CD4-positive, alpha-beta T cell treated with Interleukin-4 for 4 hours (primary cell): ENCODE measurements at regions not wholly inside any gene's neighbourhood (a gene's known extent, or its start where the extent isn't known, plus 50 kb on each side); places are given as distances from the start of the nearest gene placed in this dataset.

Source experiments
- DNase-seq: peaks from one replicate; pipeline ENCODE4 v3.0.0-alpha.2; 2020

DNA sequence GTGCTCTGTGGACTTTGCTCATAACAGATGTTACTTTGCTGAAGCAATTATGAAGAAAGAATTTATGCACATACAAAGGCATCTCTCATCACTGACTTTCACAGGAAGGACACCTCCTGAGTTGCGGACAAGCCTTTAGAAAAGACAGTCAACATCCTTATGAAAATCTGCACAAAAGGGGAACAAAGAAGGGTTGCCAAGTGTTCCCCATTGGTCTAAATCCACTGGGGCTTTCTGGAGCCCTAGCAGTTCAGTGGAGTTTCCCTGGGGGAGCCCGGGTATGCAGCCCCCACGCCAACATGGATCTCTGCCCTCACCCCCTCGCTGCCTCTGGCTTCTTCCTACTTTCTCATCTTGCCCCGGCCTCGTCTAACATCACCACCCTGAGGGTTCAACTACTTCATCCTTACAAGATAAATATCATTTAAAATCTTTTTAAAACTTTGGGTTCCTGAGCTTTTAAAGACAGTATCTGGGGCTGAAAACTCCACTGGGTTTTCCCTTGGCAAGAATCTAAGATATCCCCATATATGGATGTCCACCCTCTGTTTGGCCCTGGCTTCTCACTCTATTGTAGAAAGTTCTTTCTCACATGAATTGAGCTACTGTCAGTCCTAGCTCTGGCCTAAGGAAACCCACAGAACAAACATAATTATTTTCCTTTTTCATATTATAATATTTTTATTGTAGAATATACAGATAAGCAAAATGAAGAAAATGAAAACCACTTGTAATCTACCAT lies 207.9 kb upstream of the RGMA start:
- DNase-seq, result no peak

GRCh38 chr15:93294896-93295295 lies 205.9 kb upstream of the RGMA start:
- DNase-seq, result no peak

- DNase-seq, result no peak
These were observed 205.1 kb upstream of the RGMA start for GRCh38 chr15:93294066-93294465.

GRCh38 chr15:93291380-93291779 lies 202.4 kb upstream of the RGMA start:
- no peak for DNase-seq

DNA sequence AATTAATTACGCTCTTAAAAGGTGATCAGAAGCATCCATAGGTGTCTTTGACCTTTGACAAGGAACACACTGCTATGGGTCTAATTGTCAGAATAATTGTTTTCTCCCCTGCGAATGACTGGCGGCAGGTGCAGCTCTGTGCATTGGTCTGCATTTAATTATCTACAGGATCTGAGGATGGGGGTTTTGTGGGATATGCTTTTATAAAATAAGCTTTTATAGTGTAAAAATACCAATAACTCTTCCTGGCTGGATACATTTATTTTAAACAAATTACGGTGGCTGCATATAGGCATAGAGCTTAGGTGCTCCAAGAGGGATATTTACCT lies 201.6 kb upstream of the RGMA start:
- DNase-seq, result no peak

- no peak for DNase-seq
These were observed 201.1 kb upstream of the RGMA start for GRCh38 chr15:93289941-93290617.

GRCh38 chr15:93288728-93289294 lies 199.8 kb upstream of the RGMA start:
- DNase-seq, result no peak

DNA sequence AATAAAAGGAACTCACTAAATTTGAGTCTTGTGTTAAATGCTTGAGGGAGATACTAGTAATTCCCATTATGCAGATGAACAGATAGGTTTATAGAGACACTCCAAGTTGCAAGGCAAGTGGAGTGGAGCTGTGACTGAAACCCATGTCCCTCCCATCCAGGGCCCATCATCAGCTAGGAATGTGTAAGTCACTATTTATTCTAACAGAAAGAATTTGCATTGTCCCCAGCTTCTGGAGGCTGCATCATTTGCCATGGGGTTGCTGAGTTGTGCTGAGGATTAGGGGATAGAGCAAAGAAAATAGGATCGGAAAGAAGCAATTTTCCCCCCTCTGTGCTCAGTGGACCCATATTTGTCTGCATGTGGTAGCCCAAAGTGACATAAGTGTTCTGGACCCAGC lies 197.4 kb upstream of the RGMA start:
- no peak for DNase-seq

DNA sequence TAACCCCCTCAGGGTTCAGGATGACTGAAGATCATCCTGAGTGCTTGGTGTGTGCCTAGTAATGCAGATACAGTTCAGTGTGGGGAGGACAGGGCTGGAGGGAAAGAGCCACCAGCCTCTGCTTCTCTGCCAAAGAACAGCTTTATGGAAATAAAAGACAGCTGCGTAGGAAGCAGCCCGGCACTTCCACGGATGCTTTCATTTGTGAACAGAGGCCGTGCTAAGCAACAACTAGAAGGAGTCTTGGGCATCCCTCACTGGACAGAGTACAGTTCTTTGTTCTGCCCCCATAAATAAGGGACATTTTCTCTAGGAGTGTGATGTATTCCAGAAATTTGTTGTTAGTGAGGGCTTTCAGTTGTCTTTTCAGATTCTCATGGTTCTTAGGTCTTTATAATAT lies 194.8 kb upstream of the RGMA start:
- no peak for DNase-seq

GRCh38 chr15:93282808-93283207 lies 193.8 kb upstream of the RGMA start:
- DNase-seq, result no peak

DNA sequence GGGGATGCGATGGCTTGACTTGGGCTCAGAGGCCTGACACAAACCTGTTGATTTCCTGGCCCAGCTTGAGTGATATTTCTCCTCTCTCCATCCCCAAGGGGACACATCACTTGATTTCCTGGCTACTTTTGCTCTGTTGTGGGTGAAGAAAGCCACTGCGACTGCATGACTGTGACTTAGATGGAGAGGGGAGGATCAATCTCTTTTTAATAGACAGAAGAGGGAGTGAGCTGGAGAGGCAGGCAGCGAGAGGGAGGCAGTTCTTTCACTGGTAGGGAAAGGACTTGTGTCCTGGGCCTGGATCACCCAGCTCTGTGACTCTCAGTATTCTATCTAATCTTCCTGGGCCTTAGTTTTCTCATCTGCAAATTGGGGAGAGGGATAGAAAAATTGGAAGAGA lies 189.8 kb upstream of the RGMA start:
- DNase-seq, result no peak

GRCh38 chr15:93278006-93278405 lies 189.0 kb upstream of the RGMA start:
- no peak for DNase-seq

GRCh38 chr15:93274257-93274656 lies 185.2 kb upstream of the RGMA start:
- DNase-seq, result no peak

GRCh38 chr15:93271871-93272270 lies 182.9 kb upstream of the RGMA start:
- DNase-seq, result no peak

DNA sequence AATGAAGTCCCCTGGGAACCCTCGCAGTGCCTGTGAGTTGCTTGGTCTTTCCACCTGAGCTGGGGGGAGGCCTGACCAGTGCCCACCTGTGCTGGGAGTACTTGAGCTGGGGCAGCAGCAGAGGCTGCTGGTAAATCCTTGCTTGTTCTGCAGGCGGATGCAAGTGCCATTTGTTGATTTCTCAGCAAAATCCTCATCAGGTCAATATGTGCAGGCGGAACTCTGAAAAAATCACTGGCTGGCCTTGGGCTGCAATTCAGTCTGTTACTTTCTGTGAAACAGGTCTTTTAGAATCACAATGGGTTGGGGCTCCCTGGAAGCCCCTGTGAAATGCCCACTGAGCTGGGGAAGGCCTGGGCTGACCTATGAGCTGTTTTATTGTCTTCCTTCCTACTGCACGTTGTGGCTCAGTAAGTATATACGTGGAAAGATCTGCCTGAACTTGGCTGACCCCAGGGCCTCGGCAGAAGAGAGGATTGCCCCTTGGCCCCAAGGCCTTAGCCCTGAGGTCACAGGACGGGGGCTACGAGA lies 182.0 kb upstream of the RGMA start:
- DNase-seq, result no peak

DNA sequence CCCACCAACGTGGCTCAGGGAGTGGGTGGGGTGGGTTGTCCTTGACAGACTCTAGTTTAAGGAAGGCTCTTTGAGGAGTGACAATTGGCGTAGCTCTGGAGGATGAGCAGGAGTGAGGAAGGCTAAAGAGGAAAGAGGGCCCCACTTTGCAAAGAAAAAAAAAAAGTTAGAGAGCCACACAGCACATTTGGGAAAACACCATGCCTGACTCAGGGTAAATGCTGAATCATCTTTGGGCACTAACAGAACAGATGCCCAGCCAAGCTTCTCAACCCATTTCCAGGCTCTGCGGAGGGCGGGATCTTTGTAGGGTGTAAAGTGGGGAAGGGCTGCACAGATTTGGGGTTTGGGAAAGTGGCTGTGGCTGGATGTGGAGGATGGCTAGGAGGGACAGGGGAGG lies 179.1 kb upstream of the RGMA start:
- no peak for DNase-seq

DNA sequence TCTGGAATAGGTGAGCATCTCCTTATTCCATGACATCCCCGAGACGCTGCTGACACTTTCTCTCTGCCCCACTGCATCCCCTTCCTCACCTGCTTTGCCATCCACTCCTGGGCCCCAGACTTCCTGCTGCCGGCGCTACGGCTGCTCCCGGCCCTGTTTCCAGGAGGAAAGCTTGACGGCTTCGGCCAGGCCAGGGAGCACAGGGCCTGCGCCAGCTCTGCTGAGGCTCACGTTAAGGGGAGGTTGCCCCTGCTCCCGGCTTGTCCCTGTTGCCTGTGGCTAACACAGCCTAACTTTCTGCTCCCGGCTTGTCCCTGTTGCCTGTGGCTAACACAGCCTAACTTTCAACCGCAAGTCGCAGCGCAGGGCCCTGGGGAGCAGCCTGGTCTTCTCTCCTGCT lies 177.3 kb upstream of the RGMA start:
- DNase-seq, result no peak

GRCh38 chr15:93265111-93265556 lies 176.1 kb upstream of the RGMA start:
- DNase-seq, result no peak

DNA sequence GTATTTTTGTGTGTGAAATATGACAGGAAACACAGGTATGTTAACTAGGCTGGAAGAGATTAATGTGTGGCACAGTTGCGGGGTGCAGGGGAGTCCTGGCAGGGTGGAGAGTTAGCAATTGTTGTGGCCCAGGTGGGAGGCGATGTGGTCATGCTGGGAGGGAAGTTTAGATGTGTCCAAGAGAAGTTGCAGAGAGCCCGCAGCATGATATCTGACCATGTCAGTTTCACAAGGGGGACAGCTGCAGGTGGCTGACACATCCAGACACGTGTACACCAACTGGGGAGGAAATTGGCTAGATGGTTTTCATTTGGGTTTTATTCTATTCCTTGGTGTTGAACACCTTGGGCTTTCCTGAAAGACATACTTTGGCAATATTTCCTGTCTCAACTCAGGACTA lies 172.8 kb upstream of the RGMA start:
- DNase-seq, result no peak

GRCh38 chr15:93257920-93258319 lies 168.9 kb upstream of the RGMA start:
- no peak for DNase-seq

- no peak for DNase-seq
These were observed 164.7 kb upstream of the RGMA start for GRCh38 chr15:93253681-93254080.

GRCh38 chr15:93252780-93253179 lies 163.8 kb upstream of the RGMA start:
- no peak for DNase-seq

DNA sequence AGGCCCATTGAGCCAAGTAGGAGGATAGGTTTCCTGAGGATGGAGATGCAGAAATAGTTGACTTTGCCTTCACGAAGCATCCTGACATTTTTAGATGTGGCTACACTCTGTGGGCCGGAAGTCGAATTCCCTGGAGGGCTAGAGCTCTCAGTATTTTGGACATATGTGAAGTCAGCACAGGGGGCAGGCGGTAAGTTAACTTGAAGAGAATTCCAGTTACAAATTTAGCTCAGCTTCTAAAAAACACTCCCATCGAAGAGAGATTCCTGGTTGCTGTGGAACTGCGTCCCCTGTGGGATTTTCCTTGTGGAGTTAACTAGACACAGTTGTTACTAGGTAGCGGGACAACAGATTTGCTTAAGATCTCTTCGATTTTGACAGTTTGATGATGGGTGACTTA lies 161.9 kb upstream of the RGMA start:
- DNase-seq, result no peak

DNA sequence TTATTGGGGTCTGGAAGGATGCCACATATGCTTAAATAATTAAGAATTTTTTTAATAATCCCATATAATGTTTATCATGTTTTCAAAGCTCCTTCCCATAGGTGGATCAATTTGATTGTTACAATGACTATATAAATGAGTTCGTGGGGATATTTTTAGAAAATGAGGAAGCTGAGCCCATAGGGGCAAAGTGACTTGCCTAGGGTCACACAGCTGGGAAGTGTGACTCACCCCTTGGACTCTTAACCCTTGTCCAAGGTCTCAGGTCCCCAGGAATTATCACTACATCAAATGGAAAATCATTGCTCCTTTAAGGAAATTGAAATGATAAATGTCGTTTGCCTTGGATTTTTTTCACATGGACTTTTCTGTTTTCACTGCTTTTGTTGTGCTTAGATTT lies 161.2 kb upstream of the RGMA start:
- DNase-seq, result no peak
